NCI-H226 (cell line): ENCODE measurements at regions not wholly inside any gene's neighbourhood (a gene's known extent, or its start where the extent isn't known, plus 50 kb on each side); places are given as distances from the start of the nearest gene placed in this dataset.
"Not testable (repeated sequence)": the region's sequence is repeated elsewhere in the genome, so short reads cannot be mapped to it uniquely, and the experiment has no call there.

Source experiments
- DNase-seq: peaks from one replicate; pipeline ENCODE4 v3.0.0-alpha.2; 2015

GRCh38 chr5:38680094-38680825, 123.8 kb upstream of the LIFR start:
- DNase-seq = no peak

GRCh38 chr5:38681029-38681706, 124.7 kb upstream of the LIFR start:
- no peak for DNase-seq

GRCh38 chr5:38681966-38682365, 125.5 kb upstream of the LIFR start:
- DNase-seq = no peak

- no peak for DNase-seq
Observed at GRCh38 chr5:38686658-38687057, 130.2 kb upstream of the LIFR start.

- DNase-seq = peak; percentile 62
Observed at GRCh38 chr5:38692346-38692745, 135.9 kb upstream of the LIFR start.

GRCh38 chr5:38692781-38693527, 136.5 kb upstream of the LIFR start:
- no peak for DNase-seq

- no peak for DNase-seq
Observed at GRCh38 chr5:38695021-38695958, 138.8 kb upstream of the LIFR start.

GRCh38 chr5:38697013-38697412, 140.6 kb upstream of the LIFR start:
- peak; percentile 41 for DNase-seq

GRCh38 chr5:38705529-38705928, 140.3 kb upstream of the OSMR start:
- DNase-seq = not testable (repeated sequence)

- no peak for DNase-seq
Observed at GRCh38 chr5:38706376-38706775, 139.4 kb upstream of the OSMR start.

- DNase-seq = peak; percentile 67
Observed at GRCh38 chr5:38707352-38708210, 138.2 kb upstream of the OSMR start.

- DNase-seq = no peak
Observed at GRCh38 chr5:38709678-38710306, 136.0 kb upstream of the OSMR start.

GRCh38 chr5:38710627-38711026, 135.2 kb upstream of the OSMR start:
- no peak for DNase-seq

- DNase-seq = no peak
Observed at GRCh38 chr5:38712391-38712790, 133.4 kb upstream of the OSMR start.

GRCh38 chr5:38714240-38714639, 131.6 kb upstream of the OSMR start:
- no peak for DNase-seq

GRCh38 chr5:38714703-38715355, 131.0 kb upstream of the OSMR start:
- DNase-seq = no peak

GRCh38 chr5:38715696-38716095, 130.1 kb upstream of the OSMR start:
- DNase-seq = peak; percentile 38

- no peak for DNase-seq
Observed at GRCh38 chr5:38716516-38716915, 129.3 kb upstream of the OSMR start.

- DNase-seq = no peak
Observed at GRCh38 chr5:38718771-38719391, 126.9 kb upstream of the OSMR start.

GRCh38 chr5:38719403-38719802, 126.4 kb upstream of the OSMR start:
- no peak for DNase-seq
